ENCODE measurements at regions not wholly inside any gene's neighbourhood (a gene's known extent, or its start where the extent isn't known, plus 50 kb on each side); places are given as distances from the start of the nearest gene placed in this dataset.

DNA sequence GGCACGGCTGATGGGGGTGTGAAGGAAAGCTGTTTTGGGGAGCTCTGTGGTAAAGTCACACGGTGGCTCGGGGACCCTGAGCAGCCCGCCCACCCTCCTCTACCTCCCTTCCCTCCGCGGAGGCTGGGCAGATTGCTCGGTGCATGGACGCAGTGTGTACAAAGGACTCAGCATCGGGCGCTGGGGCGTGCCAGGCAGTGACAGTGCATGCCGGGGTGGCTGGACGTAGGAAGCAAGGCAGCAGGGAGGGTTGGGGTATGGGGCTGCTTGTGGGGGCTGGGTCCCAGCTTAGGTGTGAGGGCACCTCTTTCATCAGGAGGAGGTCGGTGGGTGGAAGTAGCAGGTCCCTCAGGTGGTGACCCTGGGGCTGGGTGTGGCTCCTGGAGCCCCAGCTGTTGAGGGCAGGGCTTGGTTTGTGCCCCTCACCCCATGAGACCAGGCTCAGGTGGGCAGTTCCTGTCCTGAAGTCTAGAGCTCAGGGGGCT is 159.9 kb upstream of the GSE1 start:
- Histone ChIP-seq H3K9me3 (ENCODE audit: control insufficient read depth, insufficient read depth, low read length) (no peaks in the 10 kb centered on the region), H3K27me3 (ENCODE audit: control insufficient read depth, insufficient read depth, low read length) (no peaks in the 10 kb centered on the region), H3K27ac (ENCODE audit: low read length) (no peak overlapping the region), H3K4me1 (ENCODE audit: control insufficient read depth, insufficient read depth, low read length) (peaks cover 37% of the 10 kb centered on the region), H3K36me3 (ENCODE audit: control insufficient read depth, insufficient read depth, low read length) (no peaks in the 10 kb centered on the region), H3K4me3 (ENCODE audit: low read length) (no peak overlapping the region)
- H3K4me3 Mint-ChIP-seq = no peak overlapping the region
- H3K4me1 Mint-ChIP-seq = peaks cover 3 to 7% of the 10 kb centered on the region in 2 donors
- intact Hi-C loops (cut with micrococcal nuclease) = no loop called here
- TF ChIP-seq, protein P1, sequence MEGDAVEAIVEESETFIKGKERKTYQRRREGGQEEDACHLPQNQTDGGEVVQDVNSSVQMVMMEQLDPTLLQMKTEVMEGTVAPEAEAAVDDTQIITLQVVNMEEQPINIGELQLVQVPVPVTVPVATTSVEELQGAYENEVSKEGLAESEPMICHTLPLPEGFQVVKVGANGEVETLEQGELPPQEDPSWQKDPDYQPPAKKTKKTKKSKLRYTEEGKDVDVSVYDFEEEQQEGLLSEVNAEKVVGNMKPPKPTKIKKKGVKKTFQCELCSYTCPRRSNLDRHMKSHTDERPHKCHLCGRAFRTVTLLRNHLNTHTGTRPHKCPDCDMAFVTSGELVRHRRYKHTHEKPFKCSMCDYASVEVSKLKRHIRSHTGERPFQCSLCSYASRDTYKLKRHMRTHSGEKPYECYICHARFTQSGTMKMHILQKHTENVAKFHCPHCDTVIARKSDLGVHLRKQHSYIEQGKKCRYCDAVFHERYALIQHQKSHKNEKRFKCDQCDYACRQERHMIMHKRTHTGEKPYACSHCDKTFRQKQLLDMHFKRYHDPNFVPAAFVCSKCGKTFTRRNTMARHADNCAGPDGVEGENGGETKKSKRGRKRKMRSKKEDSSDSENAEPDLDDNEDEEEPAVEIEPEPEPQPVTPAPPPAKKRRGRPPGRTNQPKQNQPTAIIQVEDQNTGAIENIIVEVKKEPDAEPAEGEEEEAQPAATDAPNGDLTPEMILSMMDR (IDR thresholded peaks at IDR 0.05) = no peak
- no peak overlapping the region for H3K27ac Mint-ChIP-seq
- ATAC-seq (no peak), DNase-seq (no peak)
- no peaks in the 10 kb centered on the region for H3K36me3 Mint-ChIP-seq
- peaks cover 8 to 16% of the 10 kb centered on the region in 2 donors for H3K27me3 Mint-ChIP-seq (ENCODE audit: low read depth in 2 of 2)
- WGBS (ENCODE audit: insufficient coverage) = 37% methylated on average over 11 of the region's 14 CpGs
- no peaks in the 10 kb centered on the region for H3K9me3 Mint-ChIP-seq

DNA sequence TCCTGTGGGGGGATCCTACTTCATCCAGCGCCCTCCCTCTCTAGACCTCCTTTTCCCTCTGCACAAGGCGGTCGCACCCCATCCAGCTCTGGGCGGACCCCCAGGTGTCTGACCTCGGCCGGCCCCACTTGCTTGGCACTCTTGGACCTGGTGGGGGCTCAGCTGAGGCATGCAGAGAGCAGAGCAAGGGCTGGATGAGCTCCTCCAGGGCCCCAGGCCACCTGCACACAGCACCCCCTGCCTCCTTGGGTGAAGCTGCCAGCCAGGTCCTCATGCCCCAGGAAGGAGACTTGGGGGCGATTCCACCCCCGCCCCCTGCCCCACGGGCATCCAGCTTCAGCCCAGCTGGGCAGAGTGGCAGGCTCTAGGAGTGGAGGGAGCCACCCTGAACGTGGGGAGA is 159.4 kb upstream of the GSE1 start:
- no peaks in the 10 kb centered on the region for H3K36me3 Mint-ChIP-seq
- no peak overlapping the region for H3K27ac Mint-ChIP-seq
- intact Hi-C loops (cut with micrococcal nuclease) = no loop called here
- H3K27ac ChIP-seq (ENCODE audit: low read length) = no peak overlapping the region
- H3K27me3 Mint-ChIP-seq (ENCODE audit: low read depth in 2 of 2) = peaks cover 8 to 16% of the 10 kb centered on the region in 2 donors
- ATAC-seq = no peak
- no peaks in the 10 kb centered on the region for H3K9me3 ChIP-seq (ENCODE audit: control insufficient read depth, insufficient read depth, low read length)
- TF ChIP-seq, protein P1 (IDR thresholded peaks at IDR 0.05) = no peak
- WGBS (ENCODE audit: insufficient coverage) = 78% methylated on average over 10 of the region's 10 CpGs
- H3K36me3 ChIP-seq (ENCODE audit: control insufficient read depth, insufficient read depth, low read length) = no peaks in the 10 kb centered on the region
- peaks cover 0 to 2% of the 10 kb centered on the region in 2 donors for H3K4me1 Mint-ChIP-seq
- no peaks in the 10 kb centered on the region for H3K27me3 ChIP-seq (ENCODE audit: control insufficient read depth, insufficient read depth, low read length)
- peaks cover 33% of the 10 kb centered on the region for H3K4me1 ChIP-seq (ENCODE audit: control insufficient read depth, insufficient read depth, low read length)
- no peak overlapping the region for H3K4me3 Mint-ChIP-seq
- H3K9me3 Mint-ChIP-seq = no peaks in the 10 kb centered on the region
- no peak overlapping the region for H3K4me3 ChIP-seq (ENCODE audit: low read length)
- DNase-seq = no peak

DNA sequence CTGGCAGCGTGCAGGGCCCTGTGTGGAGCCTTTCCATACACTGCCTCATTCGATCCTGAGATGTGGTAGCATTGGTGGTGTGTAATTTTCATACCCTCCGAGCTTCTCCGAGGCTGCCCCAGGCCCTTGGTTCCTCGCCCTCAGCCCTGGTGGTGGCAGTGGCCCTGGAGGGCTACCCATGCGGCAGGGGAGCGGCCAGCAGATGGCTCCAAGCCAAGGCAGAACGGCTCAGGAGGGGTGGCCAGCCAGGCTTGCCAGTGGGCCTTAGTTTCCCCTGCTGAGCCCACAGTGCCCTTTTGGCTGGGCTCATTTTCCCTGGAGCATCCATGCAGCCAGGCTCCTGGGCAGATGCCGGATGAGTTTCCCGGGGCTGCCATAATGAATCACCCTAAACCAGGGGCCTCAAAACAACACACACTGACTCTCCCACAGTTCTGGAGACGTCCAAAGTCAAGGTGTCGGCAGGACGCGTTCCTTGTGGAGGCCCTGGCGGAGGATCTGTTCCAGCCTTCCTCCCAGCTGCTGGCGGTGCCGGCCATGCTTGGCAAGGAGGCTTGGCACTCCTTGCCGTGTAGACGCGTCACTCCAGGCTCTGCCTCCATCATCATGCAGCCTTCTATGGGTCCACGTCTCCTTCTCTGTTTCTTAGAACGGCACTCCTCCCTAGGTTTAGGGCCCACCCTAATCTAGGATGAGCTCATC is 158.8 kb upstream of the GSE1 start:
- Histone ChIP-seq H3K27me3 (ENCODE audit: control insufficient read depth, insufficient read depth, low read length) (no peaks in the 10 kb centered on the region), H3K4me3 (ENCODE audit: low read length) (no peak overlapping the region), H3K9me3 (ENCODE audit: control insufficient read depth, insufficient read depth, low read length) (no peaks in the 10 kb centered on the region), H3K36me3 (ENCODE audit: control insufficient read depth, insufficient read depth, low read length) (no peaks in the 10 kb centered on the region), H3K27ac (ENCODE audit: low read length) (no peak overlapping the region), H3K4me1 (ENCODE audit: control insufficient read depth, insufficient read depth, low read length) (peaks cover 26% of the 10 kb centered on the region)
- Mint-ChIP-seq H3K4me3 (no peak overlapping the region), H3K4me1 (no peaks in the 10 kb centered on the region), H3K36me3 (no peaks in the 10 kb centered on the region), H3K27me3 (ENCODE audit: low read depth in 2 of 2) (peaks cover 8 to 16% of the 10 kb centered on the region in 2 donors), H3K27ac (no peak overlapping the region), H3K9me3 (no peaks in the 10 kb centered on the region)
- intact Hi-C loops (cut with micrococcal nuclease) = no loop called here
- WGBS (ENCODE audit: insufficient coverage) = 91% methylated on average over 22 of the region's 22 CpGs
- ATAC-seq (no peak), DNase-seq (no peak)
- TF ChIP-seq, protein P1 (IDR thresholded peaks at IDR 0.05) = no peak

DNA sequence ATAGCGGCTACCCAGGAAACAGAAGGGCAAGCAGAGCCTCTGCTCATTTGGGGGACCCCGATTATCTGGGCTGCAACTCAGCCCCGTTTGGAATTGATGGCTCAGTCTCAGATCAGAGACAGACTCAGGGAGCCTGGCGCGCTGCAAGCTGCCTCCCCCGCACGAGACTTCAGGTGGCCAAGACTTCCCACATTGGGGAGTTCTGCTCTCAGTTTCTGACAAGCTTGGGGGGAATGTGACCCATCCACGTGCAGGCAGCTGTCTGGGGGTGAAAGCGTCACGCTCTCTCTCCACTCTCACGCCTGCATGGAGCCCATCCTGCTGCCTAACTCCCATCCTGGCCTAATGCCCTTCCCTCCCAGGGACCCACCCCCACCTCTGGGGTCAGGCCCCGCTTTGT is 157.6 kb upstream of the GSE1 start:
- Mint-ChIP-seq H3K27me3 (ENCODE audit: low read depth in 2 of 2) (peaks cover 12 to 20% of the 10 kb centered on the region in 2 donors), H3K36me3 (no peaks in the 10 kb centered on the region), H3K4me3 (no peak overlapping the region), H3K4me1 (no peaks in the 10 kb centered on the region), H3K27ac (no peak overlapping the region), H3K9me3 (no peaks in the 10 kb centered on the region)
- Histone ChIP-seq H3K4me1 (ENCODE audit: control insufficient read depth, insufficient read depth, low read length) (peaks cover 21% of the 10 kb centered on the region), H3K4me3 (ENCODE audit: low read length) (no peak overlapping the region), H3K9me3 (ENCODE audit: control insufficient read depth, insufficient read depth, low read length) (no peaks in the 10 kb centered on the region), H3K27ac (ENCODE audit: low read length) (no peak overlapping the region), H3K36me3 (ENCODE audit: control insufficient read depth, insufficient read depth, low read length) (no peaks in the 10 kb centered on the region), H3K27me3 (ENCODE audit: control insufficient read depth, insufficient read depth, low read length) (no peaks in the 10 kb centered on the region)
- DNase-seq (no peak), ATAC-seq (no peak)
- intact Hi-C loops (cut with micrococcal nuclease) = no loop called here
- TF ChIP-seq, protein P1 (IDR thresholded peaks at IDR 0.05) = no peak
- 84% methylated on average over 12 of the region's 12 CpGs for WGBS (ENCODE audit: insufficient coverage)
